ENCODE measurements at regions not wholly inside any gene's neighbourhood (a gene's known extent, or its start where the extent isn't known, plus 50 kb on each side); places are given as distances from the start of the nearest gene placed in this dataset.
"Not testable (repeated sequence)": the region's sequence is repeated elsewhere in the genome, so short reads cannot be mapped to it uniquely, and the experiment has no call there.

- Histone ChIP-seq H4K20me1 (ENCODE audit: insufficient read depth, low read depth, low read length) (no peaks in the 10 kb centered on the region), H3K79me2 (ENCODE audit: low read length) (no peaks in the 10 kb centered on the region)
These were observed 457.2 kb upstream of the CDH11 start for GRCh38 chr16:65579050-65579449.

GRCh38 chr16:65576631-65577030 lies 454.8 kb upstream of the CDH11 start:
- Histone ChIP-seq H3K9me3 (ENCODE audit: low read length) (no peaks in the 10 kb centered on the region), H4K20me1 (ENCODE audit: insufficient read depth, low read depth, low read length) (no peaks in the 10 kb centered on the region), H2AFZ (ENCODE audit: low read length) (no peak overlapping the region), H3K9ac (ENCODE audit: low read length) (no peak overlapping the region), H3K4me3 (ENCODE audit: low read length) (no peak overlapping the region), H3K36me3 (ENCODE audit: insufficient read depth, low read length) (no peaks in the 10 kb centered on the region), H3K9me2 (replicated peaks; ENCODE audit: insufficient read depth, low read length) (no peaks in the 10 kb centered on the region), H3K79me2 (ENCODE audit: low read length) (no peaks in the 10 kb centered on the region), H3K4me1 (ENCODE audit: low read length) (no peaks in the 10 kb centered on the region), H3K27me3 (ENCODE audit: low read length) (no peaks in the 10 kb centered on the region), H3K27ac (ENCODE audit: low read length) (no peak overlapping the region), H3K4me2 (ENCODE audit: low read depth, low read length, poor library complexity, severe bottlenecking) (no peak overlapping the region)
- peak; percentile 44 for DNase-seq

More at GRCh38 chr16:65579050-65579449, 457.2 kb upstream of the CDH11 start:
- no peaks in the 10 kb centered on the region for H3K9me2 ChIP-seq (replicated peaks; ENCODE audit: insufficient read depth, low read length)
- no peak overlapping the region for H3K4me2 ChIP-seq (ENCODE audit: low read depth, low read length, poor library complexity, severe bottlenecking)
- H3K27ac ChIP-seq (ENCODE audit: low read length): no peak overlapping the region
- H3K27me3 ChIP-seq (ENCODE audit: low read length): no peaks in the 10 kb centered on the region
- no peak overlapping the region for H3K4me3 ChIP-seq (ENCODE audit: low read length)
- no peak for DNase-seq
- H3K9ac ChIP-seq (ENCODE audit: low read length): no peak overlapping the region
- H3K36me3 ChIP-seq (ENCODE audit: insufficient read depth, low read length): no peaks in the 10 kb centered on the region
- no peaks in the 10 kb centered on the region for H3K4me1 ChIP-seq (ENCODE audit: low read length)
- no peaks in the 10 kb centered on the region for H3K9me3 ChIP-seq (ENCODE audit: low read length)
- H2AFZ ChIP-seq (ENCODE audit: low read length): no peak overlapping the region

- Histone ChIP-seq H3K4me1 (ENCODE audit: low read length) (no peaks in the 10 kb centered on the region), H3K79me2 (ENCODE audit: low read length) (no peaks in the 10 kb centered on the region), H3K27ac (ENCODE audit: low read length) (no peak overlapping the region), H3K4me2 (ENCODE audit: low read depth, low read length, poor library complexity, severe bottlenecking) (no peak overlapping the region), H3K9ac (ENCODE audit: low read length) (no peak overlapping the region), H3K4me3 (ENCODE audit: low read length) (no peak overlapping the region), H3K9me3 (ENCODE audit: low read length) (no peaks in the 10 kb centered on the region), H4K20me1 (ENCODE audit: insufficient read depth, low read depth, low read length) (no peaks in the 10 kb centered on the region), H3K9me2 (replicated peaks; ENCODE audit: insufficient read depth, low read length) (no peaks in the 10 kb centered on the region), H2AFZ (ENCODE audit: low read length) (no peak overlapping the region), H3K36me3 (ENCODE audit: insufficient read depth, low read length) (no peaks in the 10 kb centered on the region), H3K27me3 (ENCODE audit: low read length) (no peaks in the 10 kb centered on the region)
- no peak for DNase-seq
These were observed 454.3 kb upstream of the CDH11 start for GRCh38 chr16:65576139-65576538.

GRCh38 chr16:65574326-65574966 lies 452.6 kb upstream of the CDH11 start:
- H2AFZ ChIP-seq (ENCODE audit: low read length): no peak overlapping the region
- H3K9me3 ChIP-seq (ENCODE audit: low read length): no peaks in the 10 kb centered on the region
- H3K4me2 ChIP-seq (ENCODE audit: low read depth, low read length, poor library complexity, severe bottlenecking): no peak overlapping the region
- H3K4me1 ChIP-seq (ENCODE audit: low read length): no peaks in the 10 kb centered on the region
- H3K79me2 ChIP-seq (ENCODE audit: low read length): no peaks in the 10 kb centered on the region
- H4K20me1 ChIP-seq (ENCODE audit: insufficient read depth, low read depth, low read length): no peaks in the 10 kb centered on the region
- no peak overlapping the region for H3K4me3 ChIP-seq (ENCODE audit: low read length)
- H3K9ac ChIP-seq (ENCODE audit: low read length): no peak overlapping the region
- no peaks in the 10 kb centered on the region for H3K36me3 ChIP-seq (ENCODE audit: insufficient read depth, low read length)
- no peak overlapping the region for H3K27ac ChIP-seq (ENCODE audit: low read length)
- no peak for DNase-seq
- no peaks in the 10 kb centered on the region for H3K27me3 ChIP-seq (ENCODE audit: low read length)
- H3K9me2 ChIP-seq (replicated peaks; ENCODE audit: insufficient read depth, low read length): no peaks in the 10 kb centered on the region

- no peak overlapping the region for H3K9ac ChIP-seq (ENCODE audit: low read length)
- no peak overlapping the region for H3K4me2 ChIP-seq (ENCODE audit: low read depth, low read length, poor library complexity, severe bottlenecking)
- no peak for DNase-seq
- H3K79me2 ChIP-seq (ENCODE audit: low read length): no peaks in the 10 kb centered on the region
- H3K36me3 ChIP-seq (ENCODE audit: insufficient read depth, low read length): no peaks in the 10 kb centered on the region
- no peaks in the 10 kb centered on the region for H3K4me1 ChIP-seq (ENCODE audit: low read length)
- H2AFZ ChIP-seq (ENCODE audit: low read length): no peak overlapping the region
- H3K9me3 ChIP-seq (ENCODE audit: low read length): no peaks in the 10 kb centered on the region
- H3K27me3 ChIP-seq (ENCODE audit: low read length): no peaks in the 10 kb centered on the region
- no peaks in the 10 kb centered on the region for H4K20me1 ChIP-seq (ENCODE audit: insufficient read depth, low read depth, low read length)
- H3K9me2 ChIP-seq (replicated peaks; ENCODE audit: insufficient read depth, low read length): no peaks in the 10 kb centered on the region
- H3K27ac ChIP-seq (ENCODE audit: low read length): no peak overlapping the region
- no peak overlapping the region for H3K4me3 ChIP-seq (ENCODE audit: low read length)
These were observed 450.3 kb upstream of the CDH11 start for GRCh38 chr16:65572156-65572555.

- H3K4me2 ChIP-seq (ENCODE audit: low read depth, low read length, poor library complexity, severe bottlenecking): no peak overlapping the region
- H3K4me3 ChIP-seq (ENCODE audit: low read length): no peak overlapping the region
- no peak overlapping the region for H3K9ac ChIP-seq (ENCODE audit: low read length)
- no peaks in the 10 kb centered on the region for H3K4me1 ChIP-seq (ENCODE audit: low read length)
- no peak overlapping the region for H3K27ac ChIP-seq (ENCODE audit: low read length)
- DNase-seq: no peak
- H2AFZ ChIP-seq (ENCODE audit: low read length): no peak overlapping the region
- no peaks in the 10 kb centered on the region for H3K79me2 ChIP-seq (ENCODE audit: low read length)
- no peaks in the 10 kb centered on the region for H3K9me3 ChIP-seq (ENCODE audit: low read length)
- no peaks in the 10 kb centered on the region for H3K27me3 ChIP-seq (ENCODE audit: low read length)
- H3K36me3 ChIP-seq (ENCODE audit: insufficient read depth, low read length): no peaks in the 10 kb centered on the region
- H3K9me2 ChIP-seq (replicated peaks; ENCODE audit: insufficient read depth, low read length): no peaks in the 10 kb centered on the region
- H4K20me1 ChIP-seq (ENCODE audit: insufficient read depth, low read depth, low read length): no peaks in the 10 kb centered on the region
These were observed 448.4 kb upstream of the CDH11 start for GRCh38 chr16:65570261-65570660.

- Histone ChIP-seq H3K4me2 (ENCODE audit: low read depth, low read length, poor library complexity, severe bottlenecking) (no peak overlapping the region), H3K79me2 (ENCODE audit: low read length) (no peaks in the 10 kb centered on the region), H2AFZ (ENCODE audit: low read length) (no peak overlapping the region), H3K27me3 (ENCODE audit: low read length) (no peaks in the 10 kb centered on the region), H4K20me1 (ENCODE audit: insufficient read depth, low read depth, low read length) (no peaks in the 10 kb centered on the region), H3K36me3 (ENCODE audit: insufficient read depth, low read length) (no peaks in the 10 kb centered on the region), H3K4me3 (ENCODE audit: low read length) (no peak overlapping the region), H3K9me3 (ENCODE audit: low read length) (no peaks in the 10 kb centered on the region), H3K9ac (ENCODE audit: low read length) (no peak overlapping the region), H3K4me1 (ENCODE audit: low read length) (no peaks in the 10 kb centered on the region), H3K9me2 (replicated peaks; ENCODE audit: insufficient read depth, low read length) (0 out of 2 replicates have a peak, but pooled peaks cover 3% of the 10 kb centered on the region), H3K27ac (ENCODE audit: low read length) (no peak overlapping the region)
- no peak for DNase-seq
These were observed 438.0 kb upstream of the CDH11 start for GRCh38 chr16:65559846-65560245.

GRCh38 chr16:65549689-65550088 lies 427.8 kb upstream of the CDH11 start:
- H3K27ac ChIP-seq (ENCODE audit: low read length); H3K4me2 ChIP-seq (ENCODE audit: low read depth, low read length, poor library complexity, severe bottlenecking); H3K27me3 ChIP-seq (ENCODE audit: low read length); H3K9me3 ChIP-seq (ENCODE audit: low read length); H3K9me2 ChIP-seq (replicated peaks; ENCODE audit: insufficient read depth, low read length); H3K4me1 ChIP-seq (ENCODE audit: low read length); H3K79me2 ChIP-seq (ENCODE audit: low read length); H3K9ac ChIP-seq (ENCODE audit: low read length); H3K36me3 ChIP-seq (ENCODE audit: insufficient read depth, low read length); H3K4me3 ChIP-seq (ENCODE audit: low read length); DNase-seq; H4K20me1 ChIP-seq (ENCODE audit: insufficient read depth, low read depth, low read length); H2AFZ ChIP-seq (ENCODE audit: low read length): not testable (repeated sequence)

- Histone ChIP-seq H3K9me2 (replicated peaks; ENCODE audit: insufficient read depth, low read length) (no peaks in the 10 kb centered on the region), H3K27ac (ENCODE audit: low read length) (no peak overlapping the region), H4K20me1 (ENCODE audit: insufficient read depth, low read depth, low read length) (no peaks in the 10 kb centered on the region), H2AFZ (ENCODE audit: low read length) (no peak overlapping the region), H3K9ac (ENCODE audit: low read length) (no peak overlapping the region), H3K79me2 (ENCODE audit: low read length) (no peaks in the 10 kb centered on the region), H3K4me1 (ENCODE audit: low read length) (no peaks in the 10 kb centered on the region), H3K36me3 (ENCODE audit: insufficient read depth, low read length) (no peaks in the 10 kb centered on the region), H3K4me2 (ENCODE audit: low read depth, low read length, poor library complexity, severe bottlenecking) (no peak overlapping the region), H3K27me3 (ENCODE audit: low read length) (no peaks in the 10 kb centered on the region), H3K9me3 (ENCODE audit: low read length) (no peaks in the 10 kb centered on the region), H3K4me3 (ENCODE audit: low read length) (no peak overlapping the region)
- no peak for DNase-seq
These were observed 426.6 kb upstream of the CDH11 start for GRCh38 chr16:65548470-65548869.

All from Karpas-422 (cell line).